ENCODE measurements at regions not wholly inside any gene's neighbourhood (a gene's known extent, or its start where the extent isn't known, plus 50 kb on each side); places are given as distances from the start of the nearest gene placed in this dataset.
"Not testable (repeated sequence)": the region's sequence is repeated elsewhere in the genome, so short reads cannot be mapped to it uniquely, and the experiment has no call there.

DNA sequence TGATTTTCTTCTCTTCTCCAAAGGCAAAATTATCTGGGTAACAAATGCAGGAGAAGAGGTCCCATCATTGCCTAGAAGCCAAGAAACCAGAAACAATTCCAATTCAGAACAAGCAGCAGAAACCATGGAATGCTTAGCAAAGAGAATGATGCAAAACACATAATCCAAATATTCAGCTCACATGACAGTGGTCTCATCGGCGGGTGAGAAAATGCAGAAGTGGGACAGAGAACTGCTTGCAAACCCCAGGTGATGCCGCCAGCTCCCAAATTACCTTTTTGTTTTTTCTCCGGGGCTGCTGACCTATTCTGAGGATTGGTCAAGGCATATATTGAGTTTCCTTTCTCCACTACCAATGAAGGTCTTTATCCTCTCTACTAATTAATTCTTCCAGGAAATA, 99.7 kb downstream of the ZNF22 start:
- Histone ChIP-seq H3K36me3 (no peaks in the 10 kb centered on the region), H3K27me3 (peaks cover 0 to 10% (median 0%) of the 10 kb centered on the region in 9 donors), H3K4me3 (no peak overlapping the region), H3K4me1 (no peaks in the 10 kb centered on the region), H3K9me3 (no peaks in the 10 kb centered on the region), H3K27ac (no peak overlapping the region)
- TF ChIP-seq POLR2A (IDR thresholded peaks at IDR 0.05) (no peak), CTCF (IDR thresholded peaks at IDR 0.05) (no peak)
- WGBS, 4 donors: 65 to 78% (median 73%) methylated on average over 4 of the region's 4 CpGs
- no peak for ATAC-seq
- DNase-seq: no peak
- intact Hi-C loops (cut with DNase I): no loop called here

DNA sequence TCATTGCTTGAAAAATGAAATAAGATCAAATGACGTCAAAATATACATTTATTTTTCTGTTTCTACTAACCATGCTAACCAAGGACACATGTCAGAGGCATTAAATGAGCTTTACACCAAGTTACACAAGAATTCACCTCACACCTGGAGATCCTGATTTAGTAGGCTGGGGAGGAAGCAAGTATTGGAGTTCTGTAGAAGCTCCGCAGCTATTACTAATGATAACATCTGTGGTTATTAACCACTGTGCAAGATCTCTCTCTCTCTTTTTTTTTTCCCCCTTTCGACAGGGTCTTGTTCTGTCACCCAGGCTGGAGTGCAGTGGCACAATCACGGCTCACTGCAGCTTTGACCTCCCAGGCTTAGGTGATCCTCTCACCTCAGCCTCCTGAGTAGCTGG, 104.0 kb downstream of the ZNF22 start:
- Histone ChIP-seq H3K27me3 (peaks cover 0 to 3% (median 0%) of the 10 kb centered on the region in 9 donors), H3K9me3 (no peaks in the 10 kb centered on the region), H3K27ac (no peak overlapping the region), H3K4me1 (no peaks in the 10 kb centered on the region), H3K36me3 (no peaks in the 10 kb centered on the region), H3K4me3 (no peak overlapping the region)
- no peak for ATAC-seq
- TF ChIP-seq CTCF (IDR thresholded peaks at IDR 0.05): no peak
- WGBS, 4 donors: 56 to 68% (median 66%) methylated on average over 4 of the region's 4 CpGs
- DNase-seq: no peak
- intact Hi-C loops (cut with DNase I): no loop called here

DNA sequence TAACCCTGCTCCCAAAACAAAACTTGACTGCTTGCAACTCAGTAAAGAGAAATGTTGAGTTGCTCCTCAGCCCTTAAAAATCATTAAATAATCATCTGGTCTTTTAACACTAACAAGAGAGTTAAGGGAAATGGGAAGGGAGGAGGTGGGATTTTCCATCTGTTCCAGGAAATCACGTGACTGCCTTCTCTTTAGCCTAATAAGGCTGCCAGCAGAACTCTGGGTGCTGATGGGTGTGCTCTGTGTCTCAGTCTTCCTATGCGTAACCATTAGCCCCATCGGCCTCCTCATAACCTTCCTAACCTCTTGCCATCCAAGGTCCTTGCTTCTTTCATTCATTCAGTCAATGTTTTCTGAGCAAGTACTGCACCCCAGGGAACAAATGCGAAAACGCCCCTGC, 104.6 kb downstream of the ZNF22 start:
- H3K27ac ChIP-seq; H3K36me3 ChIP-seq; intact Hi-C loops (cut with DNase I); DNase-seq; H3K27me3 ChIP-seq; H3K9me3 ChIP-seq; ATAC-seq; H3K4me3 ChIP-seq; H3K4me1 ChIP-seq: not testable (repeated sequence)
- 34 to 58% (median 52%) methylated on average over 5 of the region's 5 CpGs for WGBS, 4 donors

DNA sequence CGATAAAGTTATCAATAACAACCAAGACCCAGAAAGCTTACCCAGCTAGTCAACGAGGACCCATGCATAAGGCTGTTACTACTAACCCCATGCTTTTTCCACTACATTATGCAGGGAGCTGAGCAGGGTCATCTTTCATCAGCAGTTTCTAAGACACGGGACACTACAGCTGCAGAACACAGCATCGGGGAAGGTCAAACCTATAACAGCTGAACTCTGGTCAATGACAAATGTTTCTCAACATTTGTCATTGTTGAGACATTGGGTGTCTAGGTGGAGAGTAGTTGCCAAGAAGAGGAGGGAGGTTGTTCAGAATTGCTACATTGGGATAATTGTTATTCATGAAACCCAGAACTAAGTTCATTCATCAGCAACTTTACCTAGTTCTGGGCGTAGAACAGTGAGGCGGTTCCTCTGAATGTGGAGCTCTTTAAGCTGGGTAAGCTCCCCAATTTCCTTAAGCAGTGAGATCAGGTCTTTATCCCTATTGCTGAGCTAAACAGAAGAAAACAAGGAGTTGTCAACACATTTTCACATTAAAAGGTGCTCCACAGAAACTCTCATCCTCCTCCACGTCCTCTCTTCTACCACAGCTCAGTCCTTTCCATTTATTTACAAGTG, 105.6 kb downstream of the ZNF22 start:
- Histone ChIP-seq H3K27me3 (no peaks in the 10 kb centered on the region), H3K4me1 (no peaks in the 10 kb centered on the region), H3K36me3 (no peaks in the 10 kb centered on the region), H3K9me3 (no peaks in the 10 kb centered on the region), H3K27ac (no peak overlapping the region), H3K4me3 (no peak overlapping the region)
- 71 to 81% (median 77%) methylated on average over 6 to 7 of the region's 7 CpGs for WGBS, 4 donors
- intact Hi-C loops (cut with DNase I): no loop called here
- no peak for DNase-seq
- ATAC-seq: no peak
- TF ChIP-seq POLR2A (IDR thresholded peaks at IDR 0.05) (no peak), CTCF (IDR thresholded peaks at IDR 0.05) (no peak)

DNA sequence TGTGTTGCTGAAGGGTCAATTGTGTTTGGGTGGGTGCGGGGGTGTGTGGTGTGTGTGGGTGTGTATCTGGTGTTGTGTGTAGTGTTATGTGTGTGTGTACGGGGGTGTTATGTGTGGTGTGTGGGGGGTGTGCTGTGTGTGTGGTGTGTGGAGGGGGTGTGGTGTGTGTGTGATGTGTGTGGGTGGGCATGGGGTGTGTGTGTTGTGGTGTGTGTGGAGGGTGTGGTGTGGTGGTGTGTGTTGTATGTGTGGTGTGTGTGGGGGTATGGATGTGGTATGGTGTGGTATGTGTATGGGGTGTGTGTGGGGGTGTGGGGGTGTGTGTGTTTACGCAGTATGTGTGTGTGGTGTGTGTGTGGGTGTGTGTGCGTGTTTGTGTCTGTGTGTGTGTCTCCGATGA, 110.8 kb downstream of the ZNF22 start:
- intact Hi-C loops (cut with DNase I): no loop called here
- TF ChIP-seq CTCF (IDR thresholded peaks at IDR 0.05) (no peak), POLR2A (IDR thresholded peaks at IDR 0.05) (no peak)
- no peak overlapping the region for H3K4me3 ChIP-seq
- no peaks in the 10 kb centered on the region for H3K4me1 ChIP-seq
- ATAC-seq (no peak), DNase-seq (no peak)
- H3K27ac ChIP-seq: no peak overlapping the region
- peaks cover 0 to 3% (median 0%) of the 10 kb centered on the region in 9 donors for H3K27me3 ChIP-seq
- no peaks in the 10 kb centered on the region for H3K36me3 ChIP-seq
- 93 to 97% (median 95%) methylated on average over 5 of the region's 5 CpGs for WGBS, 4 donors
- H3K9me3 ChIP-seq: no peaks in the 10 kb centered on the region

DNA sequence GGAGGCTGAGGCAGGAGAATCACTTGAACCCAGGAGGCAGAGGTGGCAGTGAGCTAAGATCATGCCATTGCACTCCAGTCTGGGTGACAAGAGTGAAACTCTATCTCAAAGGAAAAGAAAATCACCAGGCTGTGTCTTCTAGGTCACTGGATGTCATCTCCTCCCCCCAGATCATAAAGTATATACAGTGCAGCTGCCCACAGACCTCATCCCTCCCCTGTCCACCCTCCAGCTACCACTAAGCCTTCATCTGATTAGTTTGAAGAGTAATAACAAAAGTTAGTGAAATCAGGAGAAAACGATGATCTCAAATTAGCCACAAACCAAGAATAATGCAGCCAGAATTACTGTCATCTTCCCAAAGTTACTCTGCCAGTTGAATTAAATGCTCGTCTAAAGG, 117.2 kb downstream of the ZNF22 start:
- WGBS, 4 donors: 78 to 87% (median 82%) methylated on average over 2 of the region's 2 CpGs
- H3K9me3 ChIP-seq; H3K27ac ChIP-seq; DNase-seq; H3K4me1 ChIP-seq; intact Hi-C loops (cut with DNase I); H3K4me3 ChIP-seq; H3K36me3 ChIP-seq; ATAC-seq; H3K27me3 ChIP-seq: not testable (repeated sequence)
